Uterus (tissue), 3 donors: ENCODE measurements at regions not wholly inside any gene's neighbourhood (a gene's known extent, or its start where the extent isn't known, plus 50 kb on each side); places are given as distances from the start of the nearest gene placed in this dataset.

Experiments
- DNase-seq, 2 donors: peaks; one replicate each; pipeline ENCODE4 v3.0.0-alpha.2; 2019 to 2020
- H3K27ac ChIP-seq, 2 donors: fragments of 200-600 bp; sonication (generic); 1 replicate in 1 of 2; 2 replicates in 1 of 2; pipeline ENCODE4 v1.5.1; 2016 to 2018
- H3K27me3 ChIP-seq, 2 donors: fragments of 200-600 bp; sonication (generic); one replicate each; pipeline ENCODE4 v1.5.1; 2018 to 2019; ENCODE audit warnings: control low read depth in 1 of 2
- H3K36me3 ChIP-seq, 2 donors: fragments of 200-600 bp; sonication (generic); one replicate each; pipeline ENCODE4 v1.5.1; 2019; ENCODE audit warnings: control low read depth in 1 of 2
- H3K4me1 ChIP-seq, 2 donors: fragments of 200-600 bp; sonication (generic); one replicate each; pipeline ENCODE4 v1.5.1; 2018 to 2019; ENCODE audit warnings: control low read depth in 1 of 2
- H3K4me3 ChIP-seq, 2 donors: fragments of 200-600 bp; sonication (generic); 1 replicate in 1 of 2; 2 replicates in 1 of 2; pipeline ENCODE4 v1.5.1; 2018 to 2019; ENCODE audit warnings: mild to moderate bottlenecking in 1 of 2
- H3K9me3 ChIP-seq, 2 donors: fragments of 200-600 bp; sonication (generic); one replicate each; pipeline ENCODE4 v1.5.1; 2019; ENCODE audit warnings: control low read depth in 1 of 2
- POLR2A ChIP-seq, 2 donors: fragments of 450-650 bp; IDR thresholded peaks; one replicate each; pipeline ENCODE4 v1.6.1; 2016; ENCODE audit warnings: antibody characterized with exemption in 2 of 2, mild to moderate bottlenecking in 1 of 2, moderate library complexity in 1 of 2
- intact Hi-C: fragments of 100-400 bp; cut with DNase I; formaldehyde crosslinking; loops from one replicate; pipeline ENCODE4 v1.15.1; 2023; ENCODE audit warnings: low total_unique reads
- TF ChIP-seq, protein P1 (sequence below), 4 experiments: fragments of 200-600 bp in 2 of 4; fragments of 450-650 bp in 2 of 4; sonication (generic) in 2 of 4; IDR thresholded peaks; one replicate each; pipeline ENCODE4 v1.5.1; 2016 to 2019; ENCODE audit warnings: antibody characterized with exemption in 4 of 4, mild to moderate bottlenecking in 2 of 4, moderate library complexity in 1 of 4
- donor health status: DM: yes; HTN: yes; CAD: no.

DNA sequence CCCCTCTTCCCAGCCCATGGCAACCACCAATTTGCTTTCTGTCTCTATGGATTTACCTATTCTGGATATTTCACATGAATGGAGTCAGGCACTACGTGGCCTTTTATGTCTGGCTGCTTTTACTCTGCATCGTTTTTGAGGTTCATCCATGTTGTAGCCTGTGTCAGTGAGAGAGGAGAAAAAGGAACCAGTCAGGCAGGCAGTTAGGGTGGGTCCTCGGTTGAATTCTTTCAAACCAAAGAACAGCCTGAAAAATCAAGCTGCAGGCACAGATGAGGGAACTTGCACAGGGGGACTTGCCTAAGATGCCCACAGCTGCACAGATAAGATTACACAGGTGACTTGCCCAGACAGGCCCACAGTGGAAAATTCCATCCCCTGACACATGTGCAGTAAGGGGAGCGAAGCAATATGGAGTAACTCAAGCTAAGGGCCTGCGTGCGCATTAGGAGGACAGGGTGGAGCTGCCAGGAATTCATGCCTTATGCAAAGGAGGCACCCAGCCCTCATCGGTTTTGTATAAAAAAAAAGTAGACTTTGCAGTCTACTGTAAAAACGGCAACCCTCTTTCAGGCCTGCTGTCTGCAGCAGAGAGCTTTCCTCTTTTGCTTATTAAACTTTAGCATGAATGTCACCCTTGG lies 152.4 kb upstream of the RFLNA start:
- Histone ChIP-seq H3K27me3 (no peaks in the 10 kb centered on the region), H3K4me3 (no peak overlapping the region), H3K36me3 (no peaks in the 10 kb centered on the region), H3K4me1 (no peaks in the 10 kb centered on the region), H3K9me3 (no peaks in the 10 kb centered on the region), H3K27ac (no peak overlapping the region)
- TF ChIP-seq, protein P1, sequence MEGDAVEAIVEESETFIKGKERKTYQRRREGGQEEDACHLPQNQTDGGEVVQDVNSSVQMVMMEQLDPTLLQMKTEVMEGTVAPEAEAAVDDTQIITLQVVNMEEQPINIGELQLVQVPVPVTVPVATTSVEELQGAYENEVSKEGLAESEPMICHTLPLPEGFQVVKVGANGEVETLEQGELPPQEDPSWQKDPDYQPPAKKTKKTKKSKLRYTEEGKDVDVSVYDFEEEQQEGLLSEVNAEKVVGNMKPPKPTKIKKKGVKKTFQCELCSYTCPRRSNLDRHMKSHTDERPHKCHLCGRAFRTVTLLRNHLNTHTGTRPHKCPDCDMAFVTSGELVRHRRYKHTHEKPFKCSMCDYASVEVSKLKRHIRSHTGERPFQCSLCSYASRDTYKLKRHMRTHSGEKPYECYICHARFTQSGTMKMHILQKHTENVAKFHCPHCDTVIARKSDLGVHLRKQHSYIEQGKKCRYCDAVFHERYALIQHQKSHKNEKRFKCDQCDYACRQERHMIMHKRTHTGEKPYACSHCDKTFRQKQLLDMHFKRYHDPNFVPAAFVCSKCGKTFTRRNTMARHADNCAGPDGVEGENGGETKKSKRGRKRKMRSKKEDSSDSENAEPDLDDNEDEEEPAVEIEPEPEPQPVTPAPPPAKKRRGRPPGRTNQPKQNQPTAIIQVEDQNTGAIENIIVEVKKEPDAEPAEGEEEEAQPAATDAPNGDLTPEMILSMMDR (IDR thresholded peaks at IDR 0.05), result no peak
- TF ChIP-seq POLR2A (IDR thresholded peaks at IDR 0.05), result no peak
- intact Hi-C loops, result no loop called here
- DNase-seq, result no peak

DNA sequence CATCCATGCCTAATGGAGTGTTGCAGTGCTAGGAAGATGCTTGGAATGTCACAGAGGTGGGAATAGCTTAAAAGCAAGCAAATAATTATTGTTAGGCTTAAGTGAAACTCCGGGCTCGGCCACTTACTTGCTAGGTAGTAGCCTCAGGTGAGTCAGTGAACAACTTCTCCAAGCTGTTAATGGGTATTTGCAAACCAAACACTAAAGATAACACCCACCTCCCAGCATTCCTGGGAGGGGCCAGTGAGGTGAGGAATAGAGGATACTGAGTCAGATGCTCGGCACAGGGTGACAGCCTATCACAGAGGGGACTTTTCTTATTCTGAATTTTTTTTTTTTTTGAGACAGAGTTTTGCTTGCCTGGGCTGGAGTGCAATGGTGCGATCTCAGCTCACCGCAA lies 151.2 kb upstream of the RFLNA start:
- DNase-seq, result no peak
- intact Hi-C loops, result no loop called here

DNA sequence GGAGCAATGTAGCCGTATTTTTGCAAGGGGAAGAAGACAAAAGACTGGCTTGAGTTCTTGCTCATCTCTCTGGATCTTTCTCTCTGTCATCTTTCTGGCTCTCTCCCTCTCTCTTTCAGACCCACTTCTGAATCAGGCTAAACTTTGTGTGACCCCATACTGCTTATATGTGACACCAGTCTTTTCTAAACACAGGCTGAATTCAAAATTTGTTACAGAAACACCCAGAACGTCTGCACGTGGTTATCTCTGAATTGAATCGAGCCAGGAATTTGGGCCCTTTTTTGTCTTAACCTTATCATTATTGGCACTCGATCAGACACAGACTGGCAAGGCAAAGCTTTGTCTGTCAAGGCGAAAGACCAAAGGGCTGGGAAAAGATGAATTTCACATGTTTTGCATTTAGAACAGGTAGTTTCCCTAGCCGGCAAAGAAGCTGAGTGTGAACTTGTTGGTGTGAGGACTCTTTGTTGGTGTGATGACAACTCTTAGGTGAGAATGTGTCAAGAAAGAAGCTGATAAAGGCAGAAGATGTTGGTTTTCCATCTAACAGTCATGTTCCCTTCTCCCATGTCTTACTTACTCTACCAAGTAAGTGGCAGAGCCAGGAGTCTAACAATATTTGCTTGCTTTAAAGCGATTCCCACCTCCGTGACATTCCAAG lies 150.2 kb upstream of the RFLNA start:
- Histone ChIP-seq H3K27me3 (no peaks in the 10 kb centered on the region), H3K9me3 (no peaks in the 10 kb centered on the region), H3K4me3 (no peak overlapping the region), H3K4me1 (no peaks in the 10 kb centered on the region), H3K27ac (no peak overlapping the region), H3K36me3 (no peaks in the 10 kb centered on the region)
- DNase-seq, result no peak
- TF ChIP-seq, protein P1 (IDR thresholded peaks at IDR 0.05), result no peak
- no peak for TF ChIP-seq POLR2A (IDR thresholded peaks at IDR 0.05)
- intact Hi-C loops, result no loop called here

More for the DNA sequence above, 151.2 kb upstream of the RFLNA start:
- H3K4me1 ChIP-seq, result no peaks in the 10 kb centered on the region
- no peak overlapping the region for H3K27ac ChIP-seq
- H3K36me3 ChIP-seq, result no peaks in the 10 kb centered on the region
- no peaks in the 10 kb centered on the region for H3K27me3 ChIP-seq
- no peaks in the 10 kb centered on the region for H3K9me3 ChIP-seq
- no peak for TF ChIP-seq POLR2A (IDR thresholded peaks at IDR 0.05)
- TF ChIP-seq, protein P1 (IDR thresholded peaks at IDR 0.05), result no peak
- no peak overlapping the region for H3K4me3 ChIP-seq

DNA sequence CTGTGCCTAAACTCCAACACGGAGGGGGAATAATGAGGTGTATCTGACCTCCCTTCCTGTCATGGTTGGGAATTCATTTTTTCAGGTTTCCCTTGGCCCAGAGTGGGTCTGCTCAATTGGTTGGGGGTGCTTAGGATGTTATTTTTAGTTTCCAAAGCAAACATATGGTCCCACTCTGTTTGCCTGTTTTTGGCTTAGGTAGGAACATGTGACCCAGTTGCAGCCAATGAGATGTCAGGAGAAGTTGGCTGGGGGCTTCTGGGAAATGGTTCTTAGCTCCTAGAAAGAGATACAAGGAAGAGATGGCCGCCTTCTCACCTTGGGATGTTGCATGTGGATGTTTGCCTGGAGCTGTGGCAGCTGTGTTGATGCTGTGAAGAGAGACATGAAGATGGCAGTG lies 147.9 kb upstream of the RFLNA start:
- H3K27ac ChIP-seq, result no peak overlapping the region
- no peaks in the 10 kb centered on the region for H3K36me3 ChIP-seq
- no peaks in the 10 kb centered on the region for H3K4me1 ChIP-seq
- TF ChIP-seq, protein P1 (IDR thresholded peaks at IDR 0.05), result no peak
- no peak for TF ChIP-seq POLR2A (IDR thresholded peaks at IDR 0.05)
- no peaks in the 10 kb centered on the region for H3K27me3 ChIP-seq
- no peak overlapping the region for H3K4me3 ChIP-seq
- intact Hi-C loops, result no loop called here
- no peak for DNase-seq
- no peaks in the 10 kb centered on the region for H3K9me3 ChIP-seq

DNA sequence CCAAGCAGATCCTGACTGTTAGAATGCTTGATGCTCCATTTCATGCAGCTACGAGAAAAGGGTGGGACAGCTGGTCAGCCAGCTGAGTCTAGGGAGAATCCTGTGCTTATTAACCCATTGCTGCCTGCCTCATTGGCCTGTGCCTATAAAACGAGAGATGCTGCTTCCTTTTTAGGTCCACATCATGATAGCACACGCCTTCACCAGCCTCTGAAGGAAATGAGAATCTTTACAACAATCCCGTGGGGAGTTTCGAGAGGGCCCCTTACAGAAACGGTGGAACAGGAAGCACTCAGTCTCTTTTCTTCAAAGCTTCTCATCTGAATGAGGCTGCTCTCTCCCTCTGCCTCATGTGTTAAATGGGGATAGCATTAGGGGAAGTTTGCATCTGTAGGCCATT lies 147.3 kb upstream of the RFLNA start:
- TF ChIP-seq, protein P1 (IDR thresholded peaks at IDR 0.05), result no peak
- TF ChIP-seq POLR2A (IDR thresholded peaks at IDR 0.05), result no peak
- H3K36me3 ChIP-seq, result no peaks in the 10 kb centered on the region
- no peak for DNase-seq
- no peak overlapping the region for H3K27ac ChIP-seq
- H3K27me3 ChIP-seq, result no peaks in the 10 kb centered on the region
- no peak overlapping the region for H3K4me3 ChIP-seq
- intact Hi-C loops, result no loop called here
- no peaks in the 10 kb centered on the region for H3K4me1 ChIP-seq
- H3K9me3 ChIP-seq, result no peaks in the 10 kb centered on the region
